ENCODE measurements at regions not wholly inside any gene's neighbourhood (a gene's known extent, or its start where the extent isn't known, plus 50 kb on each side); places are given as distances from the start of the nearest gene placed in this dataset.

DNA sequence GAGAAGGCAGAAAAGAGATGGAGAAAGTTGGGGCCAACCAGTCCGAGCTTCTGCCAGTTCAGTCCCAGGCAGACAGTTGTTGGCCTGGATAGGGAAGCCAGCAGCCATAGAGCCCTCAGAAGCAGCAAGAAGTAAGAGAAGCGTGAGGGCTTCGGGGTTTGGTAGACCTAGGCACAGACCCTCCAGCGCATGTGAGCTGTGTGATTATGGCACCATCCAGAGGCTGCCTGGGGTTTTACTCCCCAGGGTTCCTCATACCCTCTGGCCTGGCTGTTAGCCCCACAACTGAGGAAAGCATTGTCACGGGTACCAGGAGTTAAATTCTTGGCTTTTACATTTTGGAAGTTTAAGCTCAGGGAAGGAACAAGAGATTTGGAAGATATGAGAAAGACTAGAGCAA lies 93.7 kb upstream of the RAB6C start:
- no peak overlapping the region for H3K4me3 ChIP-seq
- TF ChIP-seq, protein P1, sequence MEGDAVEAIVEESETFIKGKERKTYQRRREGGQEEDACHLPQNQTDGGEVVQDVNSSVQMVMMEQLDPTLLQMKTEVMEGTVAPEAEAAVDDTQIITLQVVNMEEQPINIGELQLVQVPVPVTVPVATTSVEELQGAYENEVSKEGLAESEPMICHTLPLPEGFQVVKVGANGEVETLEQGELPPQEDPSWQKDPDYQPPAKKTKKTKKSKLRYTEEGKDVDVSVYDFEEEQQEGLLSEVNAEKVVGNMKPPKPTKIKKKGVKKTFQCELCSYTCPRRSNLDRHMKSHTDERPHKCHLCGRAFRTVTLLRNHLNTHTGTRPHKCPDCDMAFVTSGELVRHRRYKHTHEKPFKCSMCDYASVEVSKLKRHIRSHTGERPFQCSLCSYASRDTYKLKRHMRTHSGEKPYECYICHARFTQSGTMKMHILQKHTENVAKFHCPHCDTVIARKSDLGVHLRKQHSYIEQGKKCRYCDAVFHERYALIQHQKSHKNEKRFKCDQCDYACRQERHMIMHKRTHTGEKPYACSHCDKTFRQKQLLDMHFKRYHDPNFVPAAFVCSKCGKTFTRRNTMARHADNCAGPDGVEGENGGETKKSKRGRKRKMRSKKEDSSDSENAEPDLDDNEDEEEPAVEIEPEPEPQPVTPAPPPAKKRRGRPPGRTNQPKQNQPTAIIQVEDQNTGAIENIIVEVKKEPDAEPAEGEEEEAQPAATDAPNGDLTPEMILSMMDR (IDR thresholded peaks at IDR 0.05): no peak
- H3K27ac ChIP-seq: no peak overlapping the region
- peak; percentile 60 for DNase-seq (ENCODE audit: low spot score)

DNA sequence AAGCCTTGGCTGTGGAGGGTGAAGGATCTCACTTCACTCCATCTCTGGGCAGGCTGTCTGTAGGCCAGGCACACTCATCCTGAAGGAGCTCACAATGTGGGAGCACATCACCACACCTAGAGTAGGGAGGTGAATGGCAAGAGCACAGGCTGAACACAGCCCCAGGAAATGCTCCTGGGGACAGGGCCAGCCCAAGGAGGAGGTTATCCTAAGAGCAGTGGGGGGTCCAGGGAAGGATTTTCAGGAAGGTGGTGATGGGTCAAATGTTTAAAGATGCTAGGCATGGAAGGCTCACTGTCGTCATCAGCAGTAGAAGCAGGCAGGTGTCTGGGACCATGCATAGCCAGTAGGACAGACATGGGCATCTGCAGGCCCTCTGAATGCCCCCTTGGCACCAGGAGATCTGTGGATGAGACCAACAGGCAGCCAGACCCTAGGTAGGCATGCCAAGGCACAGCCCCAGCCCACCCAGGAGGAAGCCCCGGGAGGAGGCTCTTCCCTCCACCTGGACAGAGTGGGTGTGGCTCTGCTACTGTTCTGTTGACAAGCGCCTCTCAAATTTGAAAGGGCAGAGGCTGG lies 91.7 kb upstream of the RAB6C start:
- DNase-seq (ENCODE audit: low spot score): peak; percentile 40
- Histone ChIP-seq H3K4me3 (no peak overlapping the region), H3K27ac (no peak overlapping the region)
- TF ChIP-seq, protein P1 (IDR thresholded peaks at IDR 0.05): no peak

DNA sequence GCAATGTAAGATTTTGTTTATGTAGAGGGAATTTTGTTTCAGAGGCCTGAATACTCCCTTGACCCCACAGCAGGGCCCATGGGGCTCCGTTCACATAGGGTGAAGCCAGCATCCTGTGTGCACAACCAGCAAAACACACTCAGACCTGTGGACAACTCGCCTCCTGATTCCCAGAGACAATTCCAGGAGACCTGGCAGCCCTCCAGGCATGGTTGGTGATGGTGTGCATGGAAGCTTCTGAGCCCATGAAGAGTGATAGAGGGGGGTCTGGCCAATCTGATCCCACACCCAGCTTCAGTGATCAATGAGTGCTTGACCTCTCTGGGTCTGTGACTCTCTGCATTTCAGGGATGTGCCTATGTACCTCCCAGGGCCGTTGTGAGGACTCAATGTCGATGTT lies 91.0 kb upstream of the RAB6C start:
- TF ChIP-seq, protein P1 (IDR thresholded peaks at IDR 0.05): no peak

DNA sequence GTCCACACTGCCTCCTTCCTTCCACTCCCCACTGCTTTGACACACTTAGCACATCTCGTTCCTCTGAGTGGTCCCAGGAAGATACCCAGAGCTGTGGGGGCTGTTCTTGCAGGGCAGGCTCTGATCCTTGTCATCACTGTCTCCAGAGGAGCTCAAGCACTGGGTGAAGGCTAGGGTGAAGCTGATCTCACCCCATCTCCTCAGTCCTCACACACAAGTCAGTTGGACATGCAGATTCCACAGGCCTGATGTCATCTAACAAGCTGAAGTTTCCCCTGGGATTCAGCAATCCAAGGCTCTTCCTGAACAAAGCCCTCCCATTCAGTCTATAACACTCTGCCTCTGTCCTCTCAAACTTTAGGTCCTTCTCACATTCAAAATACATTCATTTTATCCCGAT lies 90.6 kb upstream of the RAB6C start:
- TF ChIP-seq, protein P1 (IDR thresholded peaks at IDR 0.05): no peak

More for the DNA sequence above, 91.0 kb upstream of the RAB6C start:
- H3K4me3 ChIP-seq: no peak overlapping the region
- no peak overlapping the region for H3K27ac ChIP-seq
- DNase-seq (ENCODE audit: low spot score): peak; percentile 19

DNA sequence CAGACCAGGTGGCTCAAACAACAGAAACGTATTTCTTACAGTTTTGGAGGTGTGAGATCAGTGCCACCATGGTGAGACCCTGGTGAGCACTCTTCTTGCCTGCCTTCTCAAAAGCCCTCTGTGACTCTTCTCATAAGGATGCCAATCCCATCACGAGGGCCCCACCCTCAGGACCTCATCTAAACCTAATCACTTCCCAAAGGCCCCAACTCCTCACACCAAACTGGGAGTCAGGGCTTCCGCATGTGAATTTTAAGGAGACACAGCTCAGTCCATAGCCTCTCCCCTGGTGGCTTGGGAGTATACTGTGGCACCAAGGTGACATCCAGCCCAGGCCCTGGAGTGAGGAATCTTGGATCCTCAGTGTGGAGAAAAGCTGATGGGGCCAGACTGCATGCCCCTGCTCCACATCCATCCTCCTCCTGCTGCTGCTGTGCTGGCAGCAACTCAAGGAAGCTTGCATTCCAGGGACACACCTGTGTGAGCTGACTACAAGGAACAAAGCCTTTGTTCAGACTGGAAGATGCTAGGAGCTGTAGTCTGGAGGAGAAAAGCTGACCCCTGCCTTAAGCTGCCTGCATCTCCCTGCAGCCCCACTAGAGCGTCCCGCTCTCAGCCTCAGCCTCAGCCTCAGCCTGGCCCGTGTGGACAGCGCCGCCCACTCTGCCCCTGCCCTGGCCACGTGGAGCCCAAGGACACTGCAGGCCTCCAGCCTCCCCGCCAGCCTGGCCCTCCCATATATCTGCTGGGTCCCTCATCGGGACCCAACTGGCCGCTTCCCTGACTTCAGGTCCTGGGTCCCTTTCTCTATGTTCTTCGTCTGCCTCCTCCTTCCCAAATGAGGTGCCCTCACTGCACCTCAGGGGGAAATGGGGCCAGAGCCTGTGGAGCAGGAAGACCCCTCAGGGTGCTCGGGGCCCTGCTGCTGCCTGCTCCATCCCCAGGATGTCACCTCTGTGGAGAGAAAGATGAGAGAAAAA lies 87.8 kb upstream of the RAB6C start:
- DNase-seq (ENCODE audit: low spot score): peak; percentile 55
- Histone ChIP-seq H3K4me3 (no peak overlapping the region), H3K27ac (no peak overlapping the region)
- TF ChIP-seq, protein P1 (IDR thresholded peaks at IDR 0.05): no peak

More for the DNA sequence above, 90.6 kb upstream of the RAB6C start:
- Histone ChIP-seq H3K4me3 (no peak overlapping the region), H3K27ac (no peak overlapping the region)
- DNase-seq (ENCODE audit: low spot score): peak; percentile 36

DNA sequence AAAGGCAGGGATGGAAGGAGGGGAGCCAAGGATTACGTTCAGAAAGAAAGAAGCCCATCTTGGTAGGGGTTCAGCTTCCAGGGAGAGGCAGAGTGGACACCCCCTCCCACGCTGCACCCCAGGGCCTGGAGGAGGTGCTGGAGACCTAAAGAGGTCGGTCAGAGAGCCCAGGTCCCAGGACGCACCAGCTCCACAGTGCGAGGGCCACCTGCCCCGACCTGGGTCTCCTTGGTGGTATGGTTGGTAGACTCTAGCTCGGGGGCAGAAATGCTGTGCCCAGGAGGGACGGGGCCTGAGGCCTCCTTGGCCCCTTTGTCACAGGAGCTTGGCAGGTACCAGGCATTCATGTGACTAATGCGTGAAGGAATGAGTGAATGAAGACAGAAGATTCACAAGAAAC lies 87.1 kb upstream of the RAB6C start:
- peak; percentile 40 for DNase-seq (ENCODE audit: low spot score)
- TF ChIP-seq, protein P1 (IDR thresholded peaks at IDR 0.05): no peak
- Histone ChIP-seq H3K4me3 (no peak overlapping the region), H3K27ac (no peak overlapping the region)

All from coronary artery (tissue), 2 donors.